ENCODE measurements at regions not wholly inside any gene's neighbourhood (a gene's known extent, or its start where the extent isn't known, plus 50 kb on each side); places are given as distances from the start of the nearest gene placed in this dataset.

GRCh38 chr1:91075233-91076135 lies 53.6 kb upstream of the ZNF644 start:
- ATAC-seq (peak in 1 of 4 donors; percentile 23), DNase-seq (no peak), FAIRE-seq (no peak)
- H3K4me3 ChIP-seq, result no peak overlapping the region
- H3K27me3 ChIP-seq, result no peaks in the 10 kb centered on the region
- intact Hi-C loops (cut with DNase I), result no loop called here
- TF ChIP-seq CTCF (IDR thresholded peaks at IDR 0.05), result no peak
- no peaks in the 10 kb centered on the region for H3K4me1 ChIP-seq
- no peak overlapping the region for H3K27ac ChIP-seq
- H3K9me3 ChIP-seq, result no peaks in the 10 kb centered on the region
- 78 to 82% methylated on average over 11 of the region's 11 CpGs for WGBS, 2 donors
- no peaks in the 10 kb centered on the region for H3K36me3 ChIP-seq

- 16 to 22% methylated on average over 2 of the region's 2 CpGs for WGBS, 2 donors
- Histone ChIP-seq H3K4me1 (no peaks in the 10 kb centered on the region), H3K36me3 (no peaks in the 10 kb centered on the region), H3K27me3 (no peaks in the 10 kb centered on the region), H3K4me3 (no peak overlapping the region), H3K9me3 (no peaks in the 10 kb centered on the region), H3K27ac (no peak overlapping the region)
- no peak for FAIRE-seq
- ATAC-seq, result peak in 3 of 4 donors; percentile 49 to 55 (median 52)
- no peak for TF ChIP-seq CTCF (IDR thresholded peaks at IDR 0.05)
- DNase-seq, result no peak
- intact Hi-C loops (cut with DNase I), result no loop called here
These were observed 51.5 kb upstream of the ZNF644 start for GRCh38 chr1:91073299-91073698.

- Histone ChIP-seq H3K27ac (no peak overlapping the region), H3K36me3 (no peaks in the 10 kb centered on the region), H3K4me1 (no peaks in the 10 kb centered on the region), H3K9me3 (no peaks in the 10 kb centered on the region), H3K4me3 (no peak overlapping the region), H3K27me3 (no peaks in the 10 kb centered on the region)
- TF ChIP-seq CTCF (IDR thresholded peaks at IDR 0.05), result no peak
- ATAC-seq (no peak), DNase-seq (no peak), FAIRE-seq (no peak)
- intact Hi-C loops (cut with DNase I), result no loop called here
- WGBS, 2 donors, result 96 to 98% methylated on average over 5 of the region's 5 CpGs
These were observed 50.0 kb upstream of the ZNF644 start for GRCh38 chr1:91071838-91072237.

Measured in pancreas (tissue), 10 donors.